ENCODE measurements at regions not wholly inside any gene's neighbourhood (a gene's known extent, or its start where the extent isn't known, plus 50 kb on each side); places are given as distances from the start of the nearest gene placed in this dataset.

DNA sequence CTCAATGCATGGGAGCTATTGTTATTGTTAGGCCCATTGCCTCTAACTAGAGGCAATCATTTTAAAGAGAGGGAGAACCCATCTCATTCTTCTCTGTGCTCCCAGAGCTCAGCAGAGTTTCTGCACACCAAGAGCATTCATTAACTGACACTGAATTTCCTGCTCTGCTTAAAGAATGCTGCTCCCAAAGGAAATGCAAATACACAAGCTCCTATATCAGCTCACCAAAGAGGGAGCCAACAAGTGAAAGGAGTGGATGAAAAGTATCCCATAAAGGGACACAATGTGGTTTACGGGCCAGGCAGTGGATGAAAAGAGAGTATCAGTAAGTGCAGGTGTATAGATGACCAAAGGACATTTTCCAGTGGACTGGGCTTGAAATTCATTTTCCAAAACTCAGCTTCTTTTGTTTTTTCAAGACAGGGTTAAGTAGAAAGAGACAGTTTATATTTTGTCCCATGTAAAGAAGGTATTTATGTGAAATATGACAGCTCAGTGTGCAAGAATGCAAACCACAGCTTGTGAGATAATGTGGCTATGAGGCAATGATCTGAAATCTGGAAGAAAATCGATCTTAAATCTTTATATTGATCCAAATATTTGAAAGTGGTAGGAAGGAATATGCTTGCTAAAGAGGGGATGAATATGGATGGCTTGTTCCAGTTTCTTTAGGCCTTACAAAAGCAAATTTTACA is 207.7 kb upstream of the CAMK1G start:
- intact Hi-C loops (cut with micrococcal nuclease; ENCODE audit: unreplicated experiment) = no loop called here
- in situ Hi-C loops (cut with HindIII; ENCODE audit: low pct_unique_long_range_greater_than_20kb, low sequenced_read_pairs) = no loop called here
- H3K36me3 ChIP-seq (ENCODE audit: control insufficient read depth, insufficient read depth, low read length) = no peaks in the 10 kb centered on the region
- H3K9me3 ChIP-seq (ENCODE audit: control insufficient read depth, insufficient read depth, low read depth, low read length) = no peaks in the 10 kb centered on the region
- DNase-seq (ENCODE audit: low read depth, low spot score) (no peak), ATAC-seq (no peak)
- POLR2A ChIA-PET = no interaction called here
- BruUV-seq (replicated peaks) = no TSS peak
- H3K27ac ChIP-seq (ENCODE audit: low read length) = no peak overlapping the region
- no peak overlapping the region for H3K4me3 ChIP-seq (ENCODE audit: low read depth in 2 of 2, low read length in 2 of 2)
- TF ChIP-seq TCF7L2 (IDR thresholded peaks at IDR 0.05; ENCODE audit: low read depth, low read length) (no peak), SIN3A (IDR thresholded peaks at IDR 0.05; ENCODE audit: borderline replicate concordance, insufficient read depth, low read depth, low read length) (no peak), POLR2AphosphoS5 (IDR thresholded peaks at IDR 0.05; ENCODE audit: low read depth, low read length) (no peak)
- TF ChIP-seq, protein P1, sequence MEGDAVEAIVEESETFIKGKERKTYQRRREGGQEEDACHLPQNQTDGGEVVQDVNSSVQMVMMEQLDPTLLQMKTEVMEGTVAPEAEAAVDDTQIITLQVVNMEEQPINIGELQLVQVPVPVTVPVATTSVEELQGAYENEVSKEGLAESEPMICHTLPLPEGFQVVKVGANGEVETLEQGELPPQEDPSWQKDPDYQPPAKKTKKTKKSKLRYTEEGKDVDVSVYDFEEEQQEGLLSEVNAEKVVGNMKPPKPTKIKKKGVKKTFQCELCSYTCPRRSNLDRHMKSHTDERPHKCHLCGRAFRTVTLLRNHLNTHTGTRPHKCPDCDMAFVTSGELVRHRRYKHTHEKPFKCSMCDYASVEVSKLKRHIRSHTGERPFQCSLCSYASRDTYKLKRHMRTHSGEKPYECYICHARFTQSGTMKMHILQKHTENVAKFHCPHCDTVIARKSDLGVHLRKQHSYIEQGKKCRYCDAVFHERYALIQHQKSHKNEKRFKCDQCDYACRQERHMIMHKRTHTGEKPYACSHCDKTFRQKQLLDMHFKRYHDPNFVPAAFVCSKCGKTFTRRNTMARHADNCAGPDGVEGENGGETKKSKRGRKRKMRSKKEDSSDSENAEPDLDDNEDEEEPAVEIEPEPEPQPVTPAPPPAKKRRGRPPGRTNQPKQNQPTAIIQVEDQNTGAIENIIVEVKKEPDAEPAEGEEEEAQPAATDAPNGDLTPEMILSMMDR (IDR thresholded peaks at IDR 0.05) = no peak
- TF ChIP-seq, protein P2, sequence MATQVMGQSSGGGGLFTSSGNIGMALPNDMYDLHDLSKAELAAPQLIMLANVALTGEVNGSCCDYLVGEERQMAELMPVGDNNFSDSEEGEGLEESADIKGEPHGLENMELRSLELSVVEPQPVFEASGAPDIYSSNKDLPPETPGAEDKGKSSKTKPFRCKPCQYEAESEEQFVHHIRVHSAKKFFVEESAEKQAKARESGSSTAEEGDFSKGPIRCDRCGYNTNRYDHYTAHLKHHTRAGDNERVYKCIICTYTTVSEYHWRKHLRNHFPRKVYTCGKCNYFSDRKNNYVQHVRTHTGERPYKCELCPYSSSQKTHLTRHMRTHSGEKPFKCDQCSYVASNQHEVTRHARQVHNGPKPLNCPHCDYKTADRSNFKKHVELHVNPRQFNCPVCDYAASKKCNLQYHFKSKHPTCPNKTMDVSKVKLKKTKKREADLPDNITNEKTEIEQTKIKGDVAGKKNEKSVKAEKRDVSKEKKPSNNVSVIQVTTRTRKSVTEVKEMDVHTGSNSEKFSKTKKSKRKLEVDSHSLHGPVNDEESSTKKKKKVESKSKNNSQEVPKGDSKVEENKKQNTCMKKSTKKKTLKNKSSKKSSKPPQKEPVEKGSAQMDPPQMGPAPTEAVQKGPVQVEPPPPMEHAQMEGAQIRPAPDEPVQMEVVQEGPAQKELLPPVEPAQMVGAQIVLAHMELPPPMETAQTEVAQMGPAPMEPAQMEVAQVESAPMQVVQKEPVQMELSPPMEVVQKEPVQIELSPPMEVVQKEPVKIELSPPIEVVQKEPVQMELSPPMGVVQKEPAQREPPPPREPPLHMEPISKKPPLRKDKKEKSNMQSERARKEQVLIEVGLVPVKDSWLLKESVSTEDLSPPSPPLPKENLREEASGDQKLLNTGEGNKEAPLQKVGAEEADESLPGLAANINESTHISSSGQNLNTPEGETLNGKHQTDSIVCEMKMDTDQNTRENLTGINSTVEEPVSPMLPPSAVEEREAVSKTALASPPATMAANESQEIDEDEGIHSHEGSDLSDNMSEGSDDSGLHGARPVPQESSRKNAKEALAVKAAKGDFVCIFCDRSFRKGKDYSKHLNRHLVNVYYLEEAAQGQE (IDR thresholded peaks at IDR 0.05; ENCODE audit: insufficient read depth in 1 of 2, low read depth in 2 of 2, low read length in 1 of 2) = no peak
- H3K27me3 ChIP-seq (ENCODE audit: control insufficient read depth, insufficient read depth, low read length) = no peaks in the 10 kb centered on the region
- CTCF ChIA-PET = no interaction called here
- no peaks in the 10 kb centered on the region for H3K4me1 ChIP-seq (ENCODE audit: control insufficient read depth, insufficient read depth, low read length)

DNA sequence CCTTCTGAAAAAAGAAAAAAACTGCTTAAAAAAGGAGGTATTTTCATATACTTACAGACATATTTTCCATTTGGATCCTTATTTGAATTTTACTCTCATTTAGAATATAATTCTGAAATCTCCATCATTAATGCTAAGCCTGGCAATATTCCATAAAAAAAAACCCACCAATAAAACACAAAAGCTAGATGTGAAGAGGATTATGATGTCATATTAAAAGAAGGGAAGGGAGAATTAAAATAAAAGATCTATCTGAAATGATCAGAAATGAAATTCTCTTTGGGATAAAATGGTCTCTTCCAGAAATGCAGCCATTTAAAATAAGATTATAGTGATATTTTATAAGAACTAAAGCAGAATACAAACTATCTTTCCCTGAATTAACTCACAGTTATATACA is 206.7 kb upstream of the CAMK1G start:
- TF ChIP-seq SIN3A (IDR thresholded peaks at IDR 0.05; ENCODE audit: borderline replicate concordance, insufficient read depth, low read depth, low read length) (no peak), POLR2AphosphoS5 (IDR thresholded peaks at IDR 0.05; ENCODE audit: low read depth, low read length) (no peak), TCF7L2 (IDR thresholded peaks at IDR 0.05; ENCODE audit: low read depth, low read length) (no peak)
- TF ChIP-seq, protein P2 (IDR thresholded peaks at IDR 0.05; ENCODE audit: insufficient read depth in 1 of 2, low read depth in 2 of 2, low read length in 1 of 2) = no peak
- TF ChIP-seq, protein P1 (IDR thresholded peaks at IDR 0.05) = no peak
- intact Hi-C loops (cut with micrococcal nuclease; ENCODE audit: unreplicated experiment) (no loop called here), in situ Hi-C loops (cut with HindIII; ENCODE audit: low pct_unique_long_range_greater_than_20kb, low sequenced_read_pairs) (no loop called here)
- DNase-seq (ENCODE audit: low read depth, low spot score) (no peak), ATAC-seq (no peak)
- Histone ChIP-seq H3K27me3 (ENCODE audit: control insufficient read depth, insufficient read depth, low read length) (no peaks in the 10 kb centered on the region), H3K36me3 (ENCODE audit: control insufficient read depth, insufficient read depth, low read length) (no peaks in the 10 kb centered on the region), H3K27ac (ENCODE audit: low read length) (no peak overlapping the region), H3K4me1 (ENCODE audit: control insufficient read depth, insufficient read depth, low read length) (no peaks in the 10 kb centered on the region), H3K9me3 (ENCODE audit: control insufficient read depth, insufficient read depth, low read depth, low read length) (no peaks in the 10 kb centered on the region), H3K4me3 (ENCODE audit: low read depth in 2 of 2, low read length in 2 of 2) (no peak overlapping the region)
- no TSS peak for BruUV-seq (replicated peaks)
- ChIA-PET CTCF (no interaction called here), POLR2A (no interaction called here)
